NT2/D1 (cell line): ENCODE measurements at regions not wholly inside any gene's neighbourhood (a gene's known extent, or its start where the extent isn't known, plus 50 kb on each side); places are given as distances from the start of the nearest gene placed in this dataset.
"Not testable (repeated sequence)": the region's sequence is repeated elsewhere in the genome, so short reads cannot be mapped to it uniquely, and the experiment has no call there.

Experiments used
- DNase-seq: peaks from one replicate; pipeline ENCODE4 v3.0.0-alpha.2; 2011; ENCODE audit warnings: low read depth, low spot score
- H3K27me3 ChIP-seq: 2 replicates; pipeline ENCODE4 v1.6.0; 2011; ENCODE audit warnings: mild to moderate bottlenecking; ENCODE audit not compliant: insufficient read length, insufficient read depth
- H3K36me3 ChIP-seq: 2 replicates; pipeline ENCODE4 v1.6.1; 2011; ENCODE audit warnings: mild to moderate bottlenecking, low read length, mixed read lengths; ENCODE audit not compliant: insufficient read depth, insufficient read length
- H3K4me1 ChIP-seq: 2 replicates; pipeline ENCODE4 v1.5.1; 2011; ENCODE audit not compliant: insufficient read depth, insufficient read length
- H3K4me3 ChIP-seq: 2 replicates; pipeline ENCODE4 v1.5.1; 2011; ENCODE audit warnings: low read depth; ENCODE audit not compliant: insufficient read length
- H3K9ac ChIP-seq: 2 replicates; pipeline ENCODE4 v1.6.0; 2011; ENCODE audit warnings: low read depth; ENCODE audit not compliant: insufficient read length
- H3K9me3 ChIP-seq: 2 replicates; pipeline ENCODE4 v1.5.1; 2011; ENCODE audit warnings: mild to moderate bottlenecking, low read length; ENCODE audit not compliant: insufficient read depth
- SUZ12 ChIP-seq: IDR thresholded peaks from 2 replicates; pipeline ENCODE4 v1.6.1; 2011; ENCODE audit not compliant: insufficient read length, insufficient read depth; ENCODE audit errors: extremely low read depth
- YY1 ChIP-seq: IDR thresholded peaks from 2 replicates; pipeline ENCODE4 v1.6.1; 2011; ENCODE audit not compliant: insufficient read length, insufficient read depth
- ZNF274 ChIP-seq: IDR thresholded peaks from 2 replicates; pipeline ENCODE4 v1.6.1; 2011; ENCODE audit warnings: mild to moderate bottlenecking, low read depth, low read length

DNA sequence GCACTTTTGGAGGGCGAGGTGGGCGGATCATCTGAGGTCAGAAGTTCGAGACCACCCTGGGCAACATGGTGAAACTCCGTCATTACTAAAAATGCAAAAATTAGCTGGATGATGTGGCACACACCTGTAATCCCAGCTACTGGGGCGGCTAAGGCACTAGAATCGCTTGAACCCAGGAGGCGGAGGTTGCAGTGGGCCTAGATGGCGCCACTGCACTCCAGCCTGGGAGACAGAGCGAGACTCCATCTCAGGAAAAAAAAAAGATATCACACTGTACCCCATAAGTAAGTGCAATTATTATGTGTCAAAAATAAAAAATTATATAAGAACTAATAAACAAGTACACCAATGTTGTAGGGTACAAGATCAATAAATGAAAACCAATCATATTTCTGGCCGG, 200.0 kb downstream of the CDRT15L2 start:
- no peaks in the 10 kb centered on the region for H3K4me1 ChIP-seq
- no peak for DNase-seq
- no peaks in the 10 kb centered on the region for H3K9me3 ChIP-seq
- no peak overlapping the region for H3K4me3 ChIP-seq
- H3K9ac ChIP-seq: no peak overlapping the region
- no peaks in the 10 kb centered on the region for H3K27me3 ChIP-seq
- no peaks in the 10 kb centered on the region for H3K36me3 ChIP-seq
- TF ChIP-seq SUZ12 (no peak), ZNF274 (no peak), YY1 (no peak)

DNA sequence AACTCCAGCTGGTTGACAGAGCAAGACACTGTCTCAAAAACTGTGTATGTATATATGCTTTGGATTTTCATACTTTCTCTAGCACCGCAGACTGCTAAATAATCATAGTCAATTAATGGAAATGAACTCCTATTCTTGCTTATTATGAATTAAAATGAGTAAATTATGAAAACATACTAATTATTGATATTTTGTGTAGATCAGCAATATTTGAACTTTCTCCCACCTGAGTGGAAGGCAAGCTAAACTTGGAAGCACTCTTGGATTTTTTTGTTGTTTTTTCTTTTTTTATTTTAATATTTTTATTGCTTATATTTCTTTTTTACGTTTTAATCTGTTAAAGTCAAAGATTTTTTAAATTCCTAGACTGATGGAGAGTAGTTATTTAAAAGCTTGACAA, 201.7 kb downstream of the CDRT15L2 start:
- TF ChIP-seq SUZ12 (no peak), ZNF274 (no peak), YY1 (no peak)
- no peak overlapping the region for H3K4me3 ChIP-seq

GRCh38 chr17:20781869-20782268, 202.3 kb downstream of the CDRT15L2 start:
- not testable (repeated sequence) for H3K9me3 ChIP-seq, H3K9ac ChIP-seq, DNase-seq, H3K27me3 ChIP-seq, H3K36me3 ChIP-seq, H3K4me1 ChIP-seq, H3K4me3 ChIP-seq

More for the DNA sequence above, 201.7 kb downstream of the CDRT15L2 start:
- no peak for DNase-seq
- H3K9me3 ChIP-seq: no peaks in the 10 kb centered on the region
- H3K4me1 ChIP-seq: no peaks in the 10 kb centered on the region
- no peaks in the 10 kb centered on the region for H3K27me3 ChIP-seq
- no peak overlapping the region for H3K9ac ChIP-seq
- no peaks in the 10 kb centered on the region for H3K36me3 ChIP-seq

GRCh38 chr17:20783091-20783490, 203.6 kb downstream of the CDRT15L2 start:
- Histone ChIP-seq H3K4me3 (no peak overlapping the region), H3K27me3 (no peaks in the 10 kb centered on the region), H3K9me3 (no peaks in the 10 kb centered on the region), H3K4me1 (no peaks in the 10 kb centered on the region), H3K9ac (no peak overlapping the region), H3K36me3 (no peaks in the 10 kb centered on the region)
- DNase-seq: no peak
- TF ChIP-seq ZNF274 (no peak), SUZ12 (no peak), YY1 (no peak)

DNA sequence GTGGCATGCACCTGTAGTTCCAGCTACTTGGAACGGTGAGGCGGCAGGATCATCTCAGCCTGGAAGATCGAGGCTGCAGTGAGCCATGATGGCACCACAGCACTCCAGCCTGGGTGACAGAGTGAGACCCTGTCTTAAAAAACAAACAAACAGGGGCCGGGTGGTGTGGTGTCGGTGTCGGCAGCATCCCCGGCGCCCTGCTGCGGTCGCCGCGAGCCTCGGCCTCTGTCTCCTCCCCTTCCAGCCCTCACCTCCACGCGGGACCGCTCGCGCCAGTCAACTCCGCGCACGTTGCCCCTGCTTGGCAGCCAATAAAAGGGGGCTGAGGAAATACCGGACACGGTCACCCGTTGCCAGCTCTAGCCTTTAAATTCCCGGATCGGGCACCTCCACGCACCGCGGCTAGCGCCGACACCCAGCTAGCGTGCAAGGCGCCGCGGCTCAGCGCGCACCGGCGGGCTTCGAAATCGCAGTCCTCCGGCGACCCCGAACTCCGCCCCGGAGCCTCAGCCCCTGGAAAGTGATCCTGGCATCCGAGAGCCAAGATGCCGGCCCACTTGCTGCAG, 204.7 kb downstream of the CDRT15L2 start:
- H3K9ac ChIP-seq: no peak overlapping the region
- H3K4me1 ChIP-seq: no peaks in the 10 kb centered on the region
- TF ChIP-seq YY1: no peak
- no peak for TF ChIP-seq SUZ12
- TF ChIP-seq ZNF274: no peak
- no peak for DNase-seq
- no peaks in the 10 kb centered on the region for H3K36me3 ChIP-seq
- no peak overlapping the region for H3K4me3 ChIP-seq
- H3K27me3 ChIP-seq: no peaks in the 10 kb centered on the region
- H3K9me3 ChIP-seq: no peaks in the 10 kb centered on the region

- Histone ChIP-seq H3K4me3 (no peak overlapping the region), H3K4me1 (no peaks in the 10 kb centered on the region)
- DNase-seq: no peak
These were observed 207.8 kb downstream of the CDRT15L2 start for GRCh38 chr17:20787281-20787680.

DNA sequence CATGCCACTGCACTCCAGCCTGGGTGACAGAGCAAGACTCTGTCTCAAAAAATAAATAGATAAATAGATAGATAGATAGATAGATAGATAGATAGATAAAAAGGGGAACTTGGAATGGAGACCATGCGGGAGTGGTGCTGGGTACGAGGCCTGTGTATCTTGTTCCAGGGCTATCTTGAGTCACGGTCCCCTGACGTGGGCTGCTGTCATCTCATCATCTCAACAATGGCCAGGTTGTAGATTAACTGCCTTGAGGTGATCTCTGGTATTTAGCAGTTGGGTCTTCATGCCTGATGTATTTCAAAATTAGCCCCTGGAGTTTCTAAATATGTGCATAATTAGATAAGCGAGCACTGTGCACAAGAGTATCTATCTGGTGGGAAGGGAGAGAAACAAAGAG, 212.1 kb downstream of the CDRT15L2 start:
- TF ChIP-seq ZNF274 (no peak), SUZ12 (no peak), YY1 (no peak)
- no peak overlapping the region for H3K4me3 ChIP-seq
- no peaks in the 10 kb centered on the region for H3K4me1 ChIP-seq
- no peak for DNase-seq
- no peaks in the 10 kb centered on the region for H3K9me3 ChIP-seq
- H3K27me3 ChIP-seq: no peaks in the 10 kb centered on the region
- no peaks in the 10 kb centered on the region for H3K36me3 ChIP-seq
- no peak overlapping the region for H3K9ac ChIP-seq

More at GRCh38 chr17:20787281-20787680, 207.8 kb downstream of the CDRT15L2 start:
- Histone ChIP-seq H3K36me3 (no peaks in the 10 kb centered on the region), H3K9ac (no peak overlapping the region), H3K9me3 (no peaks in the 10 kb centered on the region), H3K27me3 (no peaks in the 10 kb centered on the region)
- no peak for TF ChIP-seq YY1
- TF ChIP-seq ZNF274: no peak
- TF ChIP-seq SUZ12: no peak

- H3K4me1 ChIP-seq, H3K36me3 ChIP-seq, H3K9ac ChIP-seq, H3K27me3 ChIP-seq, H3K9me3 ChIP-seq, DNase-seq, H3K4me3 ChIP-seq: not testable (repeated sequence)
These were observed 215.0 kb downstream of the CDRT15L2 start for GRCh38 chr17:20794532-20794931.
